RWPE1 (cell line): ENCODE measurements at regions not wholly inside any gene's neighbourhood (a gene's known extent, or its start where the extent isn't known, plus 50 kb on each side); places are given as distances from the start of the nearest gene placed in this dataset.
"Not testable (repeated sequence)": the region's sequence is repeated elsewhere in the genome, so short reads cannot be mapped to it uniquely, and the experiment has no call there.

Source experiments
- CTCF ChIA-PET: fragments of 350-600 bp; sonication (Branson Sonifier 250); formaldehyde crosslinking; extraction: SDS; loops from one replicate; lab custom pipeline; 2021; lab: Yijun Ruan, JAX
- POLR2A ChIA-PET: fragments of 400-600 bp; formaldehyde crosslinking; extraction: SDS; loops from one replicate; lab custom pipeline; 2020; ENCODE audit warnings: antibody characterized with exemption; ENCODE audit not compliant: low non-redundant PET; lab: Yijun Ruan, JAX
- DNase-seq: peaks from one replicate; pipeline ENCODE4 v3.0.0; 2012; ENCODE audit warnings: low spot score
- H3K27ac ChIP-seq: fragments of 450-650 bp; 2 replicates; pipeline ENCODE4 v1.5.1; 2017
- CTCF ChIP-seq: fragments of 450-650 bp; conservative IDR thresholded peaks from 2 replicates; pipeline ENCODE4 v1.5.1; 2017; ENCODE audit warnings: low read depth, mild to moderate bottlenecking

- ChIA-PET POLR2A (no interaction called here), CTCF (no interaction called here)
- no peak for TF ChIP-seq CTCF
- no peak overlapping the region for H3K27ac ChIP-seq
- DNase-seq = no peak
Observed at GRCh38 chr4:12375805-12376204, 947.1 kb upstream of the HS3ST1 start.

- H3K27ac ChIP-seq, DNase-seq, POLR2A ChIA-PET, CTCF ChIA-PET: not testable (repeated sequence)
Observed at GRCh38 chr4:12365869-12366268, 937.2 kb upstream of the HS3ST1 start.

- ChIA-PET CTCF (no interaction called here), POLR2A (no interaction called here)
- no peak overlapping the region for H3K27ac ChIP-seq
- TF ChIP-seq CTCF = no peak
- DNase-seq = peak; percentile 9
Observed at GRCh38 chr4:12360391-12360790, 931.7 kb upstream of the HS3ST1 start.

- ChIA-PET CTCF (interaction anchor here (0.6 kb wide), 1 partner anchor 1902 kb away, joined by 3 read pairs; no protein-coding TSS in a partner anchor), POLR2A (no interaction called here)
- no peak for DNase-seq
- H3K27ac ChIP-seq = no peak overlapping the region
- no peak for TF ChIP-seq CTCF
Observed at GRCh38 chr4:12359420-12359819, 930.7 kb upstream of the HS3ST1 start.

- POLR2A ChIA-PET, CTCF ChIA-PET, H3K27ac ChIP-seq, DNase-seq: not testable (repeated sequence)
Observed at GRCh38 chr4:12333083-12333482, 904.4 kb upstream of the HS3ST1 start.

GRCh38 chr4:12324965-12325364 lies 896.3 kb upstream of the HS3ST1 start:
- ChIA-PET CTCF (no interaction called here), POLR2A (no interaction called here)
- no peak overlapping the region for H3K27ac ChIP-seq
- TF ChIP-seq CTCF = no peak
- no peak for DNase-seq

GRCh38 chr4:12319765-12320164 lies 891.1 kb upstream of the HS3ST1 start:
- DNase-seq = no peak
- TF ChIP-seq CTCF = no peak
- ChIA-PET CTCF (no interaction called here), POLR2A (no interaction called here)
- H3K27ac ChIP-seq = no peak overlapping the region

GRCh38 chr4:12304905-12305304 lies 876.2 kb upstream of the HS3ST1 start:
- no peak for DNase-seq
- H3K27ac ChIP-seq = no peak overlapping the region
- ChIA-PET CTCF (no interaction called here), POLR2A (no interaction called here)
- TF ChIP-seq CTCF = no peak
